ENCODE measurements at regions not wholly inside any gene's neighbourhood (a gene's known extent, or its start where the extent isn't known, plus 50 kb on each side); places are given as distances from the start of the nearest gene placed in this dataset.
A peak's percentile ranks its signal among the peaks of the same experiment; 100 is the strongest.

DNA sequence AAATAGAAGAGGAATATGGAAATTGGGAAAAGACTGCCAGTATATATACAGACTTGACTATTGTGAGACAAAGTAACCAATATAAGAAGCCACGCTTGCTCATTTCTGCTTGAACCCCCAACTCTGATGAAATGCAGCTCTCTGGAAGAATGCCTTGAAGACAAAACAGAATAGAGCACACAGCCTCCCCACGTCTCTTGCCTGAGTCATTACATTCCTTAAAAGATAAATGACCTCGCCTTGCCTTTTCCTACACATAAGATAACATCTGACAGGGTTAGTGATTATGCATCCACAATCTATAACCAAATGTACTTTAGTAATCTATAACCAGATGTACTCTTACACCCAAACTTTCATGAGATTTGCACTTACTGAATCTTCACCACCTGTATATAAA is 141.1 kb upstream of the EEF1E1 start:
- Mint-ChIP-seq H3K27ac (no peak overlapping the region), H3K4me1 (peaks cover 14% of the 10 kb centered on the region), H3K9me3 (no peaks in the 10 kb centered on the region), H3K4me3 (no peak overlapping the region), H3K36me3 (ENCODE audit: low read depth) (no peaks in the 10 kb centered on the region), H3K27me3 (ENCODE audit: insufficient read depth, low read depth, poor library complexity) (peaks cover 2% of the 10 kb centered on the region)
- Histone ChIP-seq H3K27ac (ENCODE audit: low read depth) (no peak overlapping the region), H2AFZ (peak overlapping the region; percentile 33; the same call in 1 of the 2 replicates), H3K4me2 (no peak overlapping the region), H3F3A (replicated peaks; ENCODE audit: low read depth) (no peaks in the 10 kb centered on the region), H3K4me3 (no peak overlapping the region), H3K4me1 (ENCODE audit: insufficient read depth) (peaks cover 4% of the 10 kb centered on the region), H3K36me3 (ENCODE audit: insufficient read depth) (no peaks in the 10 kb centered on the region), H4K20me1 (replicated peaks; ENCODE audit: insufficient read depth) (no peaks in the 10 kb centered on the region), H3K79me2 (replicated peaks; ENCODE audit: insufficient read depth) (no peaks in the 10 kb centered on the region), H3K9me2 (ENCODE audit: insufficient read depth) (no peaks in the 10 kb centered on the region), H3K27me3 (ENCODE audit: insufficient read depth) (no peaks in the 10 kb centered on the region)
- ATAC-seq = no peak
- TF ChIP-seq JUNB (IDR thresholded peaks at IDR 0.05; ENCODE audit: unreplicated experiment) (no peak), POLR2AphosphoS5 (IDR thresholded peaks at IDR 0.05; ENCODE audit: low read depth) (no peak), CREB1 (CRISPR knock-in tag; IDR thresholded peaks at IDR 0.05; ENCODE audit: low read depth) (no peak), STAT1 (IDR thresholded peaks at IDR 0.05; ENCODE audit: unreplicated experiment) (no peak), ZNF331 (CRISPR knock-in tag; IDR thresholded peaks at IDR 0.05; ENCODE audit: low read depth) (no peak), NANOG (IDR thresholded peaks at IDR 0.05; ENCODE audit: borderline replicate concordance) (no peak), EZH2 (IDR thresholded peaks at IDR 0.05; ENCODE audit: low read depth, unreplicated experiment) (no peak), ZNF114 (CRISPR knock-in tag; IDR thresholded peaks at IDR 0.05) (no peak), EZH2phosphoT487 (IDR thresholded peaks at IDR 0.05; ENCODE audit: unreplicated experiment) (no peak)
- TF ChIP-seq, protein P1, sequence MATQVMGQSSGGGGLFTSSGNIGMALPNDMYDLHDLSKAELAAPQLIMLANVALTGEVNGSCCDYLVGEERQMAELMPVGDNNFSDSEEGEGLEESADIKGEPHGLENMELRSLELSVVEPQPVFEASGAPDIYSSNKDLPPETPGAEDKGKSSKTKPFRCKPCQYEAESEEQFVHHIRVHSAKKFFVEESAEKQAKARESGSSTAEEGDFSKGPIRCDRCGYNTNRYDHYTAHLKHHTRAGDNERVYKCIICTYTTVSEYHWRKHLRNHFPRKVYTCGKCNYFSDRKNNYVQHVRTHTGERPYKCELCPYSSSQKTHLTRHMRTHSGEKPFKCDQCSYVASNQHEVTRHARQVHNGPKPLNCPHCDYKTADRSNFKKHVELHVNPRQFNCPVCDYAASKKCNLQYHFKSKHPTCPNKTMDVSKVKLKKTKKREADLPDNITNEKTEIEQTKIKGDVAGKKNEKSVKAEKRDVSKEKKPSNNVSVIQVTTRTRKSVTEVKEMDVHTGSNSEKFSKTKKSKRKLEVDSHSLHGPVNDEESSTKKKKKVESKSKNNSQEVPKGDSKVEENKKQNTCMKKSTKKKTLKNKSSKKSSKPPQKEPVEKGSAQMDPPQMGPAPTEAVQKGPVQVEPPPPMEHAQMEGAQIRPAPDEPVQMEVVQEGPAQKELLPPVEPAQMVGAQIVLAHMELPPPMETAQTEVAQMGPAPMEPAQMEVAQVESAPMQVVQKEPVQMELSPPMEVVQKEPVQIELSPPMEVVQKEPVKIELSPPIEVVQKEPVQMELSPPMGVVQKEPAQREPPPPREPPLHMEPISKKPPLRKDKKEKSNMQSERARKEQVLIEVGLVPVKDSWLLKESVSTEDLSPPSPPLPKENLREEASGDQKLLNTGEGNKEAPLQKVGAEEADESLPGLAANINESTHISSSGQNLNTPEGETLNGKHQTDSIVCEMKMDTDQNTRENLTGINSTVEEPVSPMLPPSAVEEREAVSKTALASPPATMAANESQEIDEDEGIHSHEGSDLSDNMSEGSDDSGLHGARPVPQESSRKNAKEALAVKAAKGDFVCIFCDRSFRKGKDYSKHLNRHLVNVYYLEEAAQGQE (IDR thresholded peaks at IDR 0.05; ENCODE audit: unreplicated experiment) = no peak
- TF ChIP-seq, protein P2, sequence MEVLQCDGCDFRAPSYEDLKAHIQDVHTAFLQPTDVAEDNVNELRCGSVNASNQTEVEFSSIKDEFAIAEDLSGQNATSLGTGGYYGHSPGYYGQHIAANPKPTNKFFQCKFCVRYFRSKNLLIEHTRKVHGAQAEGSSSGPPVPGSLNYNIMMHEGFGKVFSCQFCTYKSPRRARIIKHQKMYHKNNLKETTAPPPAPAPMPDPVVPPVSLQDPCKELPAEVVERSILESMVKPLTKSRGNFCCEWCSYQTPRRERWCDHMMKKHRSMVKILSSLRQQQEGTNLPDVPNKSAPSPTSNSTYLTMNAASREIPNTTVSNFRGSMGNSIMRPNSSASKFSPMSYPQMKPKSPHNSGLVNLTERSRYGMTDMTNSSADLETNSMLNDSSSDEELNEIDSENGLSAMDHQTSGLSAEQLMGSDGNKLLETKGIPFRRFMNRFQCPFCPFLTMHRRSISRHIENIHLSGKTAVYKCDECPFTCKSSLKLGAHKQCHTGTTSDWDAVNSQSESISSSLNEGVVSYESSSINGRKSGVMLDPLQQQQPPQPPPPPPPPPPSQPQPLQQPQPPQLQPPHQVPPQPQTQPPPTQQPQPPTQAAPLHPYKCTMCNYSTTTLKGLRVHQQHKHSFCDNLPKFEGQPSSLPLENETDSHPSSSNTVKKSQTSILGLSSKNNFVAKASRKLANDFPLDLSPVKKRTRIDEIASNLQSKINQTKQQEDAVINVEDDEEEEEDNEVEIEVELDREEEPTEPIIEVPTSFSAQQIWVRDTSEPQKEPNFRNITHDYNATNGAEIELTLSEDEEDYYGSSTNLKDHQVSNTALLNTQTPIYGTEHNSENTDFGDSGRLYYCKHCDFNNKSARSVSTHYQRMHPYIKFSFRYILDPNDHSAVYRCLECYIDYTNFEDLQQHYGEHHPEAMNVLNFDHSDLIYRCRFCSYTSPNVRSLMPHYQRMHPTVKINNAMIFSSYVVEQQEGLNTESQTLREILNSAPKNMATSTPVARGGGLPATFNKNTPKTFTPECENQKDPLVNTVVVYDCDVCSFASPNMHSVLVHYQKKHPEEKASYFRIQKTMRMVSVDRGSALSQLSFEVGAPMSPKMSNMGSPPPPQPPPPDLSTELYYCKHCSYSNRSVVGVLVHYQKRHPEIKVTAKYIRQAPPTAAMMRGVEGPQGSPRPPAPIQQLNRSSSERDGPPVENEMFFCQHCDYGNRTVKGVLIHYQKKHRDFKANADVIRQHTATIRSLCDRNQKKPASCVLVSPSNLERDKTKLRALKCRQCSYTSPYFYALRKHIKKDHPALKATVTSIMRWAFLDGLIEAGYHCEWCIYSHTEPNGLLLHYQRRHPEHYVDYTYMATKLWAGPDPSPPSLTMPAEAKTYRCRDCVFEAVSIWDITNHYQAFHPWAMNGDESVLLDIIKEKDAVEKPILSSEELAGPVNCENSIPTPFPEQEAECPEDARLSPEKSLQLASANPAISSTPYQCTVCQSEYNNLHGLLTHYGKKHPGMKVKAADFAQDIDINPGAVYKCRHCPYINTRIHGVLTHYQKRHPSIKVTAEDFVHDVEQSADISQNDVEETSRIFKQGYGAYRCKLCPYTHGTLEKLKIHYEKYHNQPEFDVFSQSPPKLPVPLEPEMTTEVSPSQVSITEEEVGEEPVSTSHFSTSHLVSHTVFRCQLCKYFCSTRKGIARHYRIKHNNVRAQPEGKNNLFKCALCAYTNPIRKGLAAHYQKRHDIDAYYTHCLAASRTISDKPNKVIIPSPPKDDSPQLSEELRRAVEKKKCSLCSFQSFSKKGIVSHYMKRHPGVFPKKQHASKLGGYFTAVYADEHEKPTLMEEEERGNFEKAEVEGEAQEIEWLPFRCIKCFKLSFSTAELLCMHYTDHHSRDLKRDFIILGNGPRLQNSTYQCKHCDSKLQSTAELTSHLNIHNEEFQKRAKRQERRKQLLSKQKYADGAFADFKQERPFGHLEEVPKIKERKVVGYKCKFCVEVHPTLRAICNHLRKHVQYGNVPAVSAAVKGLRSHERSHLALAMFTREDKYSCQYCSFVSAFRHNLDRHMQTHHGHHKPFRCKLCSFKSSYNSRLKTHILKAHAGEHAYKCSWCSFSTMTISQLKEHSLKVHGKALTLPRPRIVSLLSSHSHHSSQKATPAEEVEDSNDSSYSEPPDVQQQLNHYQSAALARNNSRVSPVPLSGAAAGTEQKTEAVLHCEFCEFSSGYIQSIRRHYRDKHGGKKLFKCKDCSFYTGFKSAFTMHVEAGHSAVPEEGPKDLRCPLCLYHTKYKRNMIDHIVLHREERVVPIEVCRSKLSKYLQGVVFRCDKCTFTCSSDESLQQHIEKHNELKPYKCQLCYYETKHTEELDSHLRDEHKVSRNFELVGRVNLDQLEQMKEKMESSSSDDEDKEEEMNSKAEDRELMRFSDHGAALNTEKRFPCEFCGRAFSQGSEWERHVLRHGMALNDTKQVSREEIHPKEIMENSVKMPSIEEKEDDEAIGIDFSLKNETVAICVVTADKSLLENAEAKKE (CRISPR knock-in tag; IDR thresholded peaks at IDR 0.05) = no peak
- TF ChIP-seq, protein P3, sequence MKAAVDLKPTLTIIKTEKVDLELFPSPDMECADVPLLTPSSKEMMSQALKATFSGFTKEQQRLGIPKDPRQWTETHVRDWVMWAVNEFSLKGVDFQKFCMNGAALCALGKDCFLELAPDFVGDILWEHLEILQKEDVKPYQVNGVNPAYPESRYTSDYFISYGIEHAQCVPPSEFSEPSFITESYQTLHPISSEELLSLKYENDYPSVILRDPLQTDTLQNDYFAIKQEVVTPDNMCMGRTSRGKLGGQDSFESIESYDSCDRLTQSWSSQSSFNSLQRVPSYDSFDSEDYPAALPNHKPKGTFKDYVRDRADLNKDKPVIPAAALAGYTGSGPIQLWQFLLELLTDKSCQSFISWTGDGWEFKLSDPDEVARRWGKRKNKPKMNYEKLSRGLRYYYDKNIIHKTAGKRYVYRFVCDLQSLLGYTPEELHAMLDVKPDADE (IDR thresholded peaks at IDR 0.05) = no peak
- TF ChIP-seq, protein P4, sequence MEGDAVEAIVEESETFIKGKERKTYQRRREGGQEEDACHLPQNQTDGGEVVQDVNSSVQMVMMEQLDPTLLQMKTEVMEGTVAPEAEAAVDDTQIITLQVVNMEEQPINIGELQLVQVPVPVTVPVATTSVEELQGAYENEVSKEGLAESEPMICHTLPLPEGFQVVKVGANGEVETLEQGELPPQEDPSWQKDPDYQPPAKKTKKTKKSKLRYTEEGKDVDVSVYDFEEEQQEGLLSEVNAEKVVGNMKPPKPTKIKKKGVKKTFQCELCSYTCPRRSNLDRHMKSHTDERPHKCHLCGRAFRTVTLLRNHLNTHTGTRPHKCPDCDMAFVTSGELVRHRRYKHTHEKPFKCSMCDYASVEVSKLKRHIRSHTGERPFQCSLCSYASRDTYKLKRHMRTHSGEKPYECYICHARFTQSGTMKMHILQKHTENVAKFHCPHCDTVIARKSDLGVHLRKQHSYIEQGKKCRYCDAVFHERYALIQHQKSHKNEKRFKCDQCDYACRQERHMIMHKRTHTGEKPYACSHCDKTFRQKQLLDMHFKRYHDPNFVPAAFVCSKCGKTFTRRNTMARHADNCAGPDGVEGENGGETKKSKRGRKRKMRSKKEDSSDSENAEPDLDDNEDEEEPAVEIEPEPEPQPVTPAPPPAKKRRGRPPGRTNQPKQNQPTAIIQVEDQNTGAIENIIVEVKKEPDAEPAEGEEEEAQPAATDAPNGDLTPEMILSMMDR (conservative IDR thresholded peaks at IDR 0.05; ENCODE audit: low read depth in 2 of 2) = no peak
- DNase-seq (ENCODE audit: low spot score) = no peak

Data from GM23338 (cell line).